HG03060 (cell line): ENCODE measurements at regions not wholly inside any gene's neighbourhood (a gene's known extent, or its start where the extent isn't known, plus 50 kb on each side); places are given as distances from the start of the nearest gene placed in this dataset.

Source experiments
- ATAC-seq: cut with Tn5 transposase; IDR thresholded peaks from one replicate; pipeline ENCODE4 v1.9.1; 2021; ENCODE audit warnings: low read depth, moderate number of reproducible peaks; ENCODE audit not compliant: unreplicated experiment

DNA sequence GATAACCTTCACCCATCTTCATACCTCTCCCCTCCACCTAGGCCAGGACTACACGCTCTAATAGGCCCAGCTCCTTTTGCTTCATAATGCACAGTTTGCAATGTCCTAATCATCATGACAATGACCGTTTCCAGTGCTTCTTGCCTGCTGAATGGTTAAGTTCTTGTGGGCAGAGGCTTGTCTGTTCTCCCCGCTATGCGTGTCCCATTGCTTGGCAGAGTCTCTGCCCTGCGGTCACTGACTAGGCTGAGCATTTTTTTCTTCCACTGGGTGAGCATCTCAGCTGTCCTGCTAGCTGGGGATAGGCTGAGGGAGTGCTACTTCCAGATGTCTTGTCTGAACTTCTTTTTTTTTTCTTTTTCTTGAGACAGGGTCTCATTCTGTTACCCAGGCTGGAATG lies 314.7 kb downstream of the UQCRFS1 start:
- no peak for ATAC-seq

DNA sequence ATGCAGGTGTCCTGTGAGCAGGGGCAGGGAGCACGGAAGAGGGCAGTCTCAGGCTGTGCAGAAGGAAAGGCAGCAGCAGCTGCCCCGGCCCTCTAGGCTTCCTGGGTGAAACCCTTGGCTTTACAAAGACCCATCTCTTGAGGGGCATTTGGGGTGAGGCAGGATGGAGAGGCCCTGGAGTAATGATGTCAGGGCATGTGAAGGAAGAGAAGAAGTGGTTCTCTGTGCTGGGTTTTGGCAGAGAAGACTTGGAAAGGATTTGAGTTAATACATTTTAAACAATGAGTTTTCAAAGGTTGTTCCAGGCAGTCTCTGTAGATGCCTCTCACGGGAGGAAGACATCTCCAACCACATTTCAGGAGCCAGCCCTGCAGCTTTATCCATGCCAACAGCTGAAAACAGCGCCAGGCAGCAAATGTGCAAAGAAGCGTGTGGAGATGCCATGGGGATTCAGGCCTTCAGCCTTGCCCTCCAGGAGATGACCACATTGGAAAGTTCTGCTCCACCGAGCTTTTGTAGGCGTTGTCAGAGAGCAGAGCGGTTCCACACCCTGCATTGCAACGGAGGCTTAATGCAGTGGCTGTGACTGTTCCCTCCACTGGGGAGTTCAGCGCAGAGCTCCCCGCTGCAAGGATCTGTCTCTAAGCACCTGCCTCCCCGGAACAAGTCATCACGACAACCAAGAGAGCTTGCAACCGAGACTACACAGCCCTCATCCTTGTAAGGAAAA lies 322.8 kb downstream of the UQCRFS1 start:
- no peak for ATAC-seq

DNA sequence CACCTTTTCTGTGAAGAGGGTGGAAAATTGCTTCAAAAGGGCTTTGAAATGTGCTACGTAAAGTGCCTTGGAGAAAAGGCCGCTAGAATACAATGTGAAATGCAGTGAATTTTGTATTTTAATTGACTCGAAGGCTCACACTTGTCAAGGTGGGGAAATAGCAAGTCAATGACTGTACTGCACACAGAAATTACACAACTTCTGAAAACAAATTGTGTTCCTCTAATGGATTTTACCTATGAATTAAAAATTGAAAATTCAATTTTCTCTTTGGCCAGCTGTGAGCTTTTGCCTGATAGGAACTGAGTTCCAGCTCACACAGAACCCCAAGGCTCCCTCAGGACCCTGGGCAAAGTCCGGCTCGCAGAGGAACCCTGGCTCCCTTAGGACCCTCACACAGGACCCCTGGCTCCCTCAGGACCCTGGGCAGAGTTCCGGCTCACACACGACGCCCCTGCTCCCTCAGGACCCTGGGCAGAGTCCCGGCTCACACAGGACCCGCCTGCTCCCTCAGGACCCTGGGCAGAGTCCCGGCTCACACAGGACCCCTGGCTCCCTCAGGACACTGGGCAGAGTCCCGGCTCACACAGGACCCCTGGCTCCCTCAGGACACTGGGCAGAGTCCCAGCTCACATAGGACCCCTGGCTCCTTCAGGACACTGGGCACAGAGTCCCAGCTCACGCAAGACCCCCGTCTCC lies 324.9 kb downstream of the UQCRFS1 start:
- no peak for ATAC-seq

DNA sequence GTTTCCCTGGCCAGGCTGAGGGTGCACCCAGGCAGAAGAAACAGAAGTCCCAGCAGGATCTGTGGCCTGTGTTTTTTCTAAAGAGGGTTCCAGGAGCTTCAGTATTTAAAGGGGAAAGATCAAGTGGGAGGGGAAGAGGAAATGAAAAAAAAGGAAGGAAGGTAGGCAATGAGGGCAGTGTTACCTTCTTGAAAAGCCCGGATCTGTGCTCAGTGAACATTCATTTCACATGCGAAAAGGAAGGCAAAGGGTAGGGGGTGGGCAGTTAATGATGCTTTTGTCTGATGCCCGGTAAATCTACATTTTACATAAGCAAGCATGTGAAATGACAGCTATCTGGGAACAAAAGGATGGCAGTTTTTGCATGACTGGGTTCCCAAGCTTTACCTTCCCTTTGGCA lies 326.2 kb downstream of the UQCRFS1 start:
- no peak for ATAC-seq

DNA sequence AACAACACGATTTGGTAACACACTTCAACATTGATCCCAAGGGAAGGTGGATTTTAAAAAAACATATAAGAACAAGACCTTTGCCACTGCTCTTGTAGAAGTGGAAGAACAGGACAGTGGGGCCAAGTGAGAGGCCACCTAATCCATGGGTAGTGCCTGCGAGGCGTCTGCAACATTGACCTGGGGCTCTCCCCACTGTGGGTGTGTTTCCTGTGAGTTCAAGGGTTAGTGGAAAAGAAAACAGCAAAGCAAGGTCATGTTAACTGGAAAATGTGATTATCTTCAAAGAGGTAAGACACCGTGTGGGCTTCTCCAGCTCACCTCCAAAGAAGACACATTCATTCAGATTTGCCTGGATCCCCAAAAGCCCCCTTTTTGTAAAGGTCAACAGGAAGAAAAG lies 327.0 kb downstream of the UQCRFS1 start:
- ATAC-seq: no peak

DNA sequence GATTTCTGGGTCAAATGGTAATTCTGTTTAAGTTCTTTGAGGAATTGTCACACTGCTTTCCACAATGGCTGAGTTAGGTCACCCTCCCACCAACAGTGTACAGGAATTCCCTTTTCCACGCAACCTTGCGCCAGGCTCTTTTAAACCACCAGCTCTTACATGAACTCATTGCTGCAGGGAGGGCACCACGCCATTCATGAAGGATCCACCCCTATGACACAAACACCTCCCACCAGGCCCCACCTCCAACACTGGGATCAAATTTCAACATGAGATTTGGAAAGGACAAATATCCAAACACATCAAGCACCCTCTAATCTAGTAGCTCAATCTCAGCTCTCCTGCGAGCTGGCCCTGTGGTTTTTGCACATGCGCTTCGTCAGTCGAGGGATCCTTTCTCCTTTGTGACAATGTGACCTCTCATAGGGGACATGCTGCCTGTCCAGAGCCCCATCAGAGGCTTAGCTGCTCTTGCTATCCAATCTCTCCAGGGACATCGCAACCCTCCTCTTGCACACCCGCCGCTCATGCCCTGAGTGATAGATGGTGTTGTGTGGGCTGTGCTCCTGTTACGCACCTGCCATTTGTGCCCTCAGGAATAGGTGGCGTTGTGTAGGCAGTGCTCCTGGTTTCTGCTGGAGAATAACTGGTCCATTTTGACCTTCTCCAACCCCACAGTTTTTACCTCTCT lies 328.0 kb downstream of the UQCRFS1 start:
- ATAC-seq: no peak

DNA sequence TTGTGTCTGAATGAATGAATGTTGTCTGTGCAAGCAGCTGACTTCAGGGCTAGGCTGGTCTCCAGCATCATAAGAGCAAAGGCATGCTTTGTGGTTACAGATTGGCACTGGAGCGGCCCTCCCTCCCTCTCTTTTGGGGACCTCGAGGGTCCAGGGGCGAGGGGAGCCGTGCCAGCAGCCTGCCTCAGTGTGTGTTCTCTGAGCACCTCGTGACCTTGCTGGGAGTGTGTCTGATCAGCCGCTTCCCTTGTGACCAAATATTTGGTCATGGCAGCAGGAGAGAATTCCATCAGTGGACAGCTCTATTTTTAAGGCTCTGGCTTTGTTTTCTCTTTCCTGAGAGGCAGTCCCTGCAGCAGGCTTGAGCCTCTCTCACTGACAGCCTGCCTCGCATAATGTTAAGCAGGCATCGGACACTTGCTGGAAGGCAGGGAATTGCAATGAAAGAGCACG lies 329.7 kb downstream of the UQCRFS1 start:
- no peak for ATAC-seq

DNA sequence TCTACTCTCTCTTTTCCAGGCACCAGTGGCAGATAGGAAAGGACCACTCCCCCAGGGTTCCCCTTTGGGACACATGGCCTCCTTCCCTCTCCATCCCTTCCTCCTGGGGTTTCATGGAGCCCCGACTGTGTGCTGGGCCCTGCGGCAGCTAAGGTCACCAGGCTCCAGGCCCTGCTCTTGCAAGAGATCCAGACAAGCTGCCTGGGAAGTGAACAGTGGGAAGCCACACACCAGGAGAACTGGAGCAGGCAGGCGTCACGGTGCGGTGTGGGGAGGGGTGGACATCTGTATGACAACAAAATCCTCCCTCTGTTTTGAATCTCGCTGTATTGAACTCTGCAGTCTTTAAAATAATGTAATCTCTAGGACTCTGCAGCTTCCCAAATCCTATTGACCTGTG lies 330.1 kb downstream of the UQCRFS1 start:
- ATAC-seq: no peak

DNA sequence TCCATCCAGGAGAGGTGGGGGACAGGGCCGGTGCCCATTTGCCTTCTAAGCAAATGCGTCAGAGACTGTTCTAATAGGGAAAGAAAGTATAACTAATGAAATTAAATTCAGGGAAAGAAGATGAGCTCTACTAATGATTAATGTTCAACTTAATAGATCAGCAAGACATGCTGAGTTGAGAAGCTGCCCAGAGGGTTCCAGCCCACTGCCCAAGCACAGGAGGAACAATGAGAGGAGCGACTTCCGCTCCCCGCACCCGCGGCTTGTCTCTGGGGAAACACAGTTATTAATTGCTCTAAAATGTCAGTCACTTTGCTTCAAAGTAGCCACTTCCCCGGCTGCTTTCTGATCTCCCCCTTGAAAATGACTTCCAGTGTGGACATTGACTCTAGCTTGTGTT lies 331.3 kb downstream of the UQCRFS1 start:
- ATAC-seq: no peak

DNA sequence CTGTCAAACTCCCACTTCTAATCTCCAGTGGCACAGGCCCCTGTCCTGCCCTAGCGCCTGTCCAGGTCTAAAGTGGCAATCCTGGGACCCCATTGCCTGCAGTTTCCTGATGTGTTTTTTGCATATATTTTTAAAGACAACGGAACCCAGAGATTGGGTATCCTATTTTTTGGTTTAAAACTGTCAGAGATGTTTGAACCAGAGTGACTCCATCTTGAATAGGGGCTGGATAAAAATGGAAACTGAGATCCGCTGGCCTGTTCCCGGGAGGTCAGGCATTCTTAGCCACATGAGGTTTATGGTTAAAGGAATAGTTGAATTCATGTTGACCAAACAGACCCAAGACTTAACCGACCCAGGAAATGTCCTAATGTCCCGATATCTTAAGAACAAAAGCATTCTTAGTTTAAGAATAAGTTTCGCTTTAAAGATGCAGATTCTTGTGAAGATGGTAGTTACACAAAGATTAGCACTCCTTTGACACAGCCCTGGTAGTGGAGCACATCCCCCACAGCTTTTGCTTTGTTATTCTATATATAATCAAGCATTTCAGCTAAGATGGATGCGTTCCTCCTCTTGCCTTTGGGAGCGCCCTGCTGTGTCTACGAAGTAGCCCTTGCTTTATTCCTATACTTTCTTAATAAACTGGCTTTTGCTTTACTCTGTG lies 332.1 kb downstream of the UQCRFS1 start:
- ATAC-seq: no peak

DNA sequence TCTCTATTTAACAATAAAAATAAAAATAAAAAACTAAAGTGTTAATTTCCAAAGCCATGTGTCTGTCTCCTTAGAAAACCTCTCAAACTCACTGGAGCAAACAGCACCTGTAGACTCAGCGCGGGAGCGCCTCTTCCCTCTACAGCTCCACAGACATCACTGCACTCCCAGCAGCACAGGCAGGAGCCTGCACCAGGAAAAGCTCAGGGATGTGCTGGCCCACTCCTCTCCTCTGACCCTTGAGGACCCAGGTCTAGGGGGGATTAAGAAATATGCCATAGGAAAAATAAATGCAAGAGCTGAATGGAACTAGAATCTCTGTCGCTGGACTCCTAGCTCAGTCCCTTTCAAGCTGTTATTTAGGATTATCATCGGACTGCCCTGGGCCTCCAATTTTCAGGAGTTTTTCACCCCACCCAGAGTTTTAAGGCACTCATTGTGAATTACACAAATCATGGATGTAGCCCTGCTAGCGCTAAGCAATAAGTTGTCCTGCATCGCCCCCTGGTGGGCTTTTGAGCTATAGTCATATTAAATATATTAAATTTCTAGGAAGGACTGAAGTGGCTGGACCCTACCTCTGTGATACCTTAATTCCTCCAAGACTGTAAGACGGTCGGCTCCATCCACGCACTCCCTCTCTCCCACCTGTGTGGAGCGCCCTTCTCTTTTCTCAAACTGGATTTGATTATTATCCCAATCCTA lies 333.9 kb downstream of the UQCRFS1 start:
- no peak for ATAC-seq

DNA sequence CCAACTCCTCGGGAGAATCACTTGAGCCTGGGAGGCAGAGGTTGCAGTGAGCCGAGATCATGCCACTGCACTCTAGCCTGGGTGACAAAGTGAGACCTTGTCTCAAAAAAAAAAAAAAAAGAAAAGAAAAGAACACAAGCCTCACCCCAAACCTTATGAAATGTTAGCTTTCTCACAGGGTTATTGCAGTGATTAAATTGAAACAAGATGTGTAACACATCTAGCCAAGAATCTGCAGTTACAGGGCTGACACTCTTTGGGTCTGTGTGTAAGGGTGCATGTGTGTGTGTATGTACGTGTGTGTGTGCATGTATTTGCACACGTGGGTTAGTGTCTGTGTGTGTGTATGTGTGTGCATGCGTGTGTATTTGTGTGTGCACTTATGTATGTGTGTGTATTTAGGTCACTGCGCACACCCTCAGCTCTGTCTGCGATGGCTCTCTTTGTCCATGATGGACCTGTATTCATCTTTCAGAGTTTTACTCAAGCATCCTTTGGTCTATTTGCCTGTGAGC lies 336.3 kb downstream of the UQCRFS1 start:
- ATAC-seq: no peak

DNA sequence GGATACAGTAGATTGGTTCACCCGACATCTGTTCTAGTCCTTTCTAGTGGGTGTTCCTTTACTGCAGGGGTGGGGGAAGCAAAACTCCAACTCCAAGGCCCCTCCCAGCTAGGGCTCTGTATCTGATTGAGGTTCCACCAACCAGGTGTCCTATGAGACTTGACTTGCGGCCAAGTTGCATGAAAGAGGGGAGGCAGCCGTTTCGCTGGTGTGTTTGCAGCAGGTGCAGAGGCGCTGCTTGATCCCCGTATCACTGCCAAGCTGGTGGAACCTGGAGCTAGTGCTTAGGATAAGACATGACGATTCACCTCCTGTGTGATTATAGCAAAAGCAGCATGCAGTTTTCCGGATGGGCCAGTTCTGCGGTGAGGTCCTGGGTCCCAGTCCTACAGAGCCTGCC lies 338.2 kb downstream of the UQCRFS1 start:
- no peak for ATAC-seq

DNA sequence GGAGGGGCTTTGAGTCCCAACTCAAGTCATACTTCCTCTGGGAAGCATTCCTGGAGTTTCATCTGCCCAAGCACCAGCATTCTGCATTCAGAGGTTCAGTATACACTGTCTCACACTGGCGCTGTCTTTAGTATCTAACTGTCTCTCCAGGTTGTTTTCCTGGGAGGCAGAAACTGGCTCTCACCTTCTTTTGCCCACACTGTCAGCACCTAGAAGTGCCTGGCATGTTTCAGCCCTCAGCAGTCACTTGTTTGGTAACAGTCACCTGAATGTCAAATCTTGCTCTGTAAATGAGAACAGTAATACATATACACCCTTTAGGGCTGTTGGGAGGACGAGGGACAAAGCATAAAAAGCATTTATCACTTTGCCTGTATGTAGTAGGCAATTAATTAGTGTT lies 339.6 kb downstream of the UQCRFS1 start:
- no peak for ATAC-seq

DNA sequence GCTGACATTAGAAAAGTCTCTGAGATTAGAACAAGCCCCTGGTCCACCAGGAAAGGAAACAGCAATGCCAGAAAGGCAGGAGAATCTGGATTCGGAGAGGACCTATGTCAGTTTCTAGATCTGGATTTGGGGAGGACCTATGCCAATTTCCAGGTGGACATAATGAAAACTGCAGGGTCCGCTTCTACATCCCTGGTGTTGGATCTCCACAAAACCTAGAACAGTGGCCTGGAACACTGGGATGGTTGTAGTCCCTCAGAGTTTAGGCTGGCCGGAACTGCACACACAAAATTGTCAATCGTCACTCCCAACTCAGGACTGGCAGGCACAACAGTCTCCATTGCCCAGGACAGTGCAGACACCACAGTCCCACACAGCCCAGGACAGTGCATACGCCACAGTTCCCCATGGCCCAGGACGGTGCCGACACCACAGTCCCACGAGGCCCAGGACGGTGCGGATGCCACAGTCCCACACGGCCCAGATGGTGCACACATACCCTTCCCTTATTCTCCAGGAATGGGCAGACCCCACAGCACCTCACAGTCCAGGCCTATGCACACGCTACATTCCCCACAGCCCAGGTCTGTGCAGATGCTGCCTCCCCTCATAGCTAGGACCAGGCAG lies 341.7 kb downstream of the UQCRFS1 start:
- ATAC-seq: no peak

DNA sequence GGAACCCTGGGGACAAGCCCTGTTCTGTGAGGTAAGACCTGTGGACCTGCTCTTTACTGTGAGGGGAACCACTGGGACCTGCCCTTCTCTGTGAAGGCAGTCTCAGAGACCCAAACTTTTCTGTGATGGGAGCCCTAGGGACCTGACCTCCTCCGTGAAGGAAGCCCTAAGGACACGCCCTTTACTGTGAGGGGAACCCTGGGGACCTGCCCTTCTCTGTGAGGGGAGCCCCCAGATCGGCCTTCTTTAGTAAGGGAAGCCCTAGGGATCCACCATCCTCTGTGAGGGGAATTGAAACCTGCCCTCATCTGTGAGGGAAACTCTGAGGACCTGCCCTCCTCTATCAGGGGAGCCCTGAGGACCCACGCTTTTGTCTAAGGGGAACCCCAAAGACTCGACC lies 343.5 kb downstream of the UQCRFS1 start:
- no peak for ATAC-seq

DNA sequence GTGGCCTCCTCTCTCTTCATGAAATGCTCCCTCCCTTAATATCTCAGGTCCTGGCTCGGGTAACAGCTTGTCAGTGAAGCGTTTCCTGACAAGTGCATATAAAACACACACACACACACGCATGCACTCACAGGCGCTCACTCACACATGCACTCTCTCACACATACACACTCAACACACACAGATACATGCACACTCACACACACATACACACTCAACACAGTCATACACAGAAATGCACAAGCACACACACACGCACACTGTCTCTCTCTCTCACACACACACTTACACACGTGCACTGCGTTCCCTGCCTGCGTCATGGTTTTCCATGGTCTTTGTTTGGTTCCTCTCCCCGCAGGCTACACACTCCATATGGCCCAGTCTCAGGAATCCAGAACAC lies 344.1 kb downstream of the UQCRFS1 start:
- ATAC-seq: no peak

DNA sequence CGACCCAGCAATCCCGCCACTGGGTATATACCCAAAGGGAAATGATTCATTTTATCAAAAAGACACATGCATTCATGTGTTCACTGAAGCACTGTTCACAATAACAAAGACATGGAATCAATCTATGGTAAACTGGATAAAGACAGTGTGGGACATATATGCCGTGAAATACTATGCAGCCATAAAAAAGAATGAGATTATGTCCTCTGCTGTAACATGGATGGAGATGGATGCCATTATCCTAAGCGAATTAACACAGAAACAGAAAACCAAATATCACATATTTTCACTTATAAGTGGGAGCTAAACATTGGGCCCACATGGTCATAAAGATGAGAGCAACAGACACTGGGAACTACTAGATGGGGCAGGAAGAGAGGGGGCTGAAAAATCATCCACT lies 345.0 kb downstream of the UQCRFS1 start:
- ATAC-seq: no peak

DNA sequence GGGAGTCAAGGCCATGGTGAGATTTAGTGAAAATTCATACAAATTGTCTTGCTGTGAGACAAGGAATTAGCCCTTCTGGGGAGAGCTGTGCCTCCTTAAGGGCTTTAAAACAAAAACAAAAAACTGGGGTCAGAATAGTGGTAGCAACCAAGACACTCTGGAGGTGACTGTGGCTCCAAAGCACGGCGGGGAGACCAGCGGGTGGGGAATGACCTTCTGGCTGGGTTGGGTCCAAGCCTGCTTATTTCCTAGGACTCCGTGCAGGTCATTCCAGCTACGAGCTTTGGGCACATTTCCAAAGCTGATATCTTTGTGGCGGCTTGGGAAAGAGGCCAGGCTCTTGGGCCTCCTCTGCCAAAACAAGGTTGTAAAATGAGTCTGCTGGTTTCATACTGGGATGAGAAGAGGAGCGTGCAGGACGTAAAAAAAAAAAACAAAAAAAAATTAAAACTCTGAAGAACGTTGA lies 348.3 kb downstream of the UQCRFS1 start:
- no peak for ATAC-seq

DNA sequence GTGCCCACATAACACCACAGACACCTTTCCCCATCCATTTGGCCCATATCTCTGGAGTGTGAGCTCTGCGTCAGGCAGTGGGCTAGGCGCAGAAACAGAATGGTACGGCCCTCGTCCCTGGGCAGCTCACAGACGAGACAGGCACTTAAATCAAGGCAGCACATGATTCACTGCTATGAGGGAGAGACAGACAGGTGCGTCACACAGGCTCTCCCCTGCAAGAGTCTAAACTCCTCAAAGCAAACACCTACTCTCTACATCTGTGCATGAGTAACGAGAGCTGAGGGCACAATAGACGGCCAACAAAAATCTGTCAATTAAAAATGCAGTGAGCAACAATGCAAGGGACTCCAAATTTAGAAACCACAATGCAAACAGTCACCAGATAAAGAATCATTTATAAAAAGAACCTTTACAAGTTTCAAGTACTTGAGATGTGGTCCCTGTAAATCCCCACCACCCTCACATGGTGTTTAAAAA lies 348.9 kb downstream of the UQCRFS1 start:
- no peak for ATAC-seq
